Stomach smooth muscle (tissue), 2 donors: ENCODE measurements at regions not wholly inside any gene's neighbourhood (a gene's known extent, or its start where the extent isn't known, plus 50 kb on each side); places are given as distances from the start of the nearest gene placed in this dataset.
"Not testable (repeated sequence)": the region's sequence is repeated elsewhere in the genome, so short reads cannot be mapped to it uniquely, and the experiment has no call there.

ENCODE experiments used
- H3K27ac ChIP-seq: one replicate; pipeline ENCODE4 v1.7.0; 2013; ENCODE audit warnings: mild to moderate bottlenecking, low read length, inconsistent platforms
- H3K27me3 ChIP-seq, 2 donors: one replicate each; pipeline ENCODE4 v1.7.0; 2013; ENCODE audit warnings: low read length in 2 of 2; ENCODE audit not compliant: insufficient read depth in 2 of 2, control insufficient read depth in 1 of 2
- H3K36me3 ChIP-seq, 2 donors: one replicate each; pipeline ENCODE4 v1.7.0; 2013; ENCODE audit warnings: low read length in 2 of 2; ENCODE audit not compliant: control insufficient read depth in 2 of 2, insufficient read depth in 2 of 2
- H3K4me1 ChIP-seq: one replicate; pipeline ENCODE4 v1.7.0; 2013; ENCODE audit warnings: low read length; ENCODE audit not compliant: control insufficient read depth, insufficient read depth
- H3K4me3 ChIP-seq, 2 donors: one replicate each; pipeline ENCODE4 v1.7.0; 2013; ENCODE audit warnings: low read length in 2 of 2
- H3K9ac ChIP-seq, 2 donors: one replicate each; pipeline ENCODE4 v1.7.0; 2013; ENCODE audit warnings: low read length in 2 of 2, mild to moderate bottlenecking in 1 of 2
- H3K9me3 ChIP-seq, 2 donors: one replicate each; pipeline ENCODE4 v1.7.0; 2013; ENCODE audit warnings: low read length in 2 of 2; ENCODE audit not compliant: control insufficient read depth in 2 of 2
- donor health status: healthy.
- donor health status: Pancreatic carcinoma.

- Histone ChIP-seq H3K27me3 (peaks cover 0 to 3% of the 10 kb centered on the region in 2 donors), H3K27ac (peak overlapping the region; percentile 95), H3K9me3 (no peaks in the 10 kb centered on the region), H3K36me3 (no peaks in the 10 kb centered on the region), H3K9ac (peak overlapping the region; percentile 74 to 82), H3K4me3 (peak overlapping the region; percentile 65 to 89), H3K4me1 (peaks cover 5% of the 10 kb centered on the region)
These were observed 75.9 kb downstream of the OR2B2 start for GRCh38 chr6:27836141-27836782.

GRCh38 chr6:27834879-27835549 lies 77.2 kb downstream of the OR2B2 start:
- Histone ChIP-seq H3K36me3 (no peaks in the 10 kb centered on the region), H3K9me3 (no peaks in the 10 kb centered on the region), H3K9ac (no peak overlapping the region), H3K4me1 (peaks cover 5% of the 10 kb centered on the region), H3K4me3 (no peak overlapping the region), H3K27me3 (peaks cover 3 to 7% of the 10 kb centered on the region in 2 donors), H3K27ac (no peak overlapping the region)

GRCh38 chr6:27834384-27834783 lies 77.8 kb downstream of the OR2B2 start:
- no peaks in the 10 kb centered on the region for H3K9me3 ChIP-seq
- H3K4me1 ChIP-seq: peaks cover 5% of the 10 kb centered on the region
- H3K27ac ChIP-seq: no peak overlapping the region
- no peak overlapping the region for H3K4me3 ChIP-seq
- H3K9ac ChIP-seq: no peak overlapping the region
- no peaks in the 10 kb centered on the region for H3K36me3 ChIP-seq
- H3K27me3 ChIP-seq: peaks cover 3 to 7% of the 10 kb centered on the region in 2 donors

GRCh38 chr6:27831434-27832081 lies 80.6 kb downstream of the OR2B2 start:
- peak overlapping the region; percentile 0 to 35 for H3K4me3 ChIP-seq
- H3K9me3 ChIP-seq, H3K4me1 ChIP-seq, H3K27ac ChIP-seq, H3K9ac ChIP-seq, H3K27me3 ChIP-seq, H3K36me3 ChIP-seq: not testable (repeated sequence)

- Histone ChIP-seq H3K9ac (peak overlapping the region; percentile 64 to 73), H3K27ac (peak overlapping the region; percentile 70), H3K4me3 (peak overlapping the region; percentile 68 to 78)
- H3K27me3 ChIP-seq, H3K36me3 ChIP-seq, H3K4me1 ChIP-seq, H3K9me3 ChIP-seq: not testable (repeated sequence)
These were observed 81.4 kb downstream of the OR2B2 start for GRCh38 chr6:27830600-27831433.

GRCh38 chr6:27830212-27830599 lies 82.0 kb downstream of the OR2B2 start:
- Histone ChIP-seq H3K27ac (peak overlapping the region; percentile 70), H3K4me1 (no peaks in the 10 kb centered on the region), H3K9me3 (no peaks in the 10 kb centered on the region), H3K4me3 (peak overlapping the region; percentile 68 to 78), H3K36me3 (no peaks in the 10 kb centered on the region), H3K9ac (peak overlapping the region in 1 of 2 donors; percentile 73), H3K27me3 (peaks cover 0 to 7% of the 10 kb centered on the region in 2 donors)

- Histone ChIP-seq H3K27ac (no peak overlapping the region), H3K27me3 (peaks cover under 1 to 7% of the 10 kb centered on the region in 2 donors), H3K36me3 (no peaks in the 10 kb centered on the region), H3K9ac (no peak overlapping the region), H3K9me3 (no peaks in the 10 kb centered on the region), H3K4me3 (no peak overlapping the region), H3K4me1 (no peaks in the 10 kb centered on the region)
These were observed 82.6 kb downstream of the OR2B2 start for GRCh38 chr6:27829453-27830211.

- not testable (repeated sequence) for H3K27ac ChIP-seq, H3K4me1 ChIP-seq, H3K9ac ChIP-seq, H3K9me3 ChIP-seq, H3K4me3 ChIP-seq, H3K36me3 ChIP-seq
- peaks cover 4 to 12% of the 10 kb centered on the region in 2 donors for H3K27me3 ChIP-seq
These were observed 84.7 kb downstream of the OR2B2 start for GRCh38 chr6:27827477-27827876.

- not testable (repeated sequence) for H3K9ac ChIP-seq, H3K27ac ChIP-seq, H3K9me3 ChIP-seq, H3K4me3 ChIP-seq, H3K36me3 ChIP-seq, H3K4me1 ChIP-seq
- peaks cover 4 to 12% of the 10 kb centered on the region in 2 donors for H3K27me3 ChIP-seq
These were observed 85.6 kb downstream of the OR2B2 start for GRCh38 chr6:27826612-27826985.
